Type B pancreatic cell (in vitro differentiated cells): ENCODE measurements at regions not wholly inside any gene's neighbourhood (a gene's known extent, or its start where the extent isn't known, plus 50 kb on each side); places are given as distances from the start of the nearest gene placed in this dataset.

Experiments
- DNase-seq: peaks from one replicate; pipeline ENCODE4 v3.0.0; 2021; ENCODE audit warnings: mixed read lengths; ENCODE audit not compliant: unreplicated experiment; ENCODE audit errors: extremely low spot score
- H3K27ac Mint-ChIP-seq: 2 replicates; pipeline ENCODE4 v1.8.0; 2021; ENCODE audit warnings: mild to moderate bottlenecking, mixed read lengths
- H3K27me3 Mint-ChIP-seq: 2 replicates; pipeline ENCODE4 v1.8.0; 2021; ENCODE audit warnings: mixed read lengths
- H3K36me3 Mint-ChIP-seq: 2 replicates; pipeline ENCODE4 v1.8.0; 2021; ENCODE audit warnings: mixed read lengths
- H3K4me1 Mint-ChIP-seq: one replicate; pipeline ENCODE4 v1.8.0; 2021; ENCODE audit warnings: mixed read lengths; ENCODE audit not compliant: unreplicated experiment
- H3K4me3 Mint-ChIP-seq: 2 replicates; pipeline ENCODE4 v1.8.0; 2021; ENCODE audit warnings: mild to moderate bottlenecking, mixed read lengths
- H3K9me3 Mint-ChIP-seq: 2 replicates; pipeline ENCODE4 v1.8.0; 2021; ENCODE audit warnings: mixed read lengths
- CTCF ChIP-seq: fragments of 200-600 bp; sonication (generic); conservative IDR thresholded peaks from 2 replicates; pipeline ENCODE4 v1.5.0; 2021; ENCODE audit warnings: antibody characterized with exemption, mild to moderate bottlenecking

- DNase-seq, result no peak
- no peaks in the 10 kb centered on the region for H3K36me3 Mint-ChIP-seq
- no peaks in the 10 kb centered on the region for H3K27me3 Mint-ChIP-seq
- H3K4me3 Mint-ChIP-seq, result no peak overlapping the region
- H3K4me1 Mint-ChIP-seq, result peaks cover 9% of the 10 kb centered on the region
- no peak overlapping the region for H3K27ac Mint-ChIP-seq
- TF ChIP-seq CTCF, result no peak
- H3K9me3 Mint-ChIP-seq, result no peaks in the 10 kb centered on the region
Observed at GRCh38 chr10:47196691-47197090, 103.3 kb upstream of the GDF10 start.

GRCh38 chr10:47198221-47198620 lies 101.8 kb upstream of the GDF10 start:
- H3K4me1 Mint-ChIP-seq, result peaks cover 9% of the 10 kb centered on the region
- H3K9me3 Mint-ChIP-seq, result no peaks in the 10 kb centered on the region
- H3K4me3 Mint-ChIP-seq, result no peak overlapping the region
- H3K36me3 Mint-ChIP-seq, result no peaks in the 10 kb centered on the region
- H3K27me3 Mint-ChIP-seq, result no peaks in the 10 kb centered on the region
- no peak for DNase-seq
- H3K27ac Mint-ChIP-seq, result no peak overlapping the region
- TF ChIP-seq CTCF, result no peak

GRCh38 chr10:47205192-47205591 lies 94.8 kb upstream of the GDF10 start:
- no peaks in the 10 kb centered on the region for H3K27me3 Mint-ChIP-seq
- H3K36me3 Mint-ChIP-seq, result no peaks in the 10 kb centered on the region
- H3K4me3 Mint-ChIP-seq, result no peak overlapping the region
- H3K9me3 Mint-ChIP-seq, result no peaks in the 10 kb centered on the region
- H3K27ac Mint-ChIP-seq, result no peak overlapping the region
- H3K4me1 Mint-ChIP-seq, result no peaks in the 10 kb centered on the region
- DNase-seq, result no peak
- TF ChIP-seq CTCF, result no peak

- Mint-ChIP-seq H3K4me1 (no peaks in the 10 kb centered on the region), H3K4me3 (no peak overlapping the region), H3K27me3 (no peaks in the 10 kb centered on the region), H3K9me3 (peaks cover 4% of the 10 kb centered on the region), H3K27ac (no peak overlapping the region), H3K36me3 (no peaks in the 10 kb centered on the region)
- DNase-seq, result no peak
- no peak for TF ChIP-seq CTCF
Observed at GRCh38 chr10:47206449-47207280, 93.3 kb upstream of the GDF10 start.

- Mint-ChIP-seq H3K27ac (no peak overlapping the region), H3K4me1 (no peaks in the 10 kb centered on the region), H3K9me3 (peaks cover 7% of the 10 kb centered on the region), H3K27me3 (no peaks in the 10 kb centered on the region), H3K36me3 (no peaks in the 10 kb centered on the region), H3K4me3 (no peak overlapping the region)
- DNase-seq, result no peak
- no peak for TF ChIP-seq CTCF
Observed at GRCh38 chr10:47207281-47207615, 92.7 kb upstream of the GDF10 start.
